ENCODE measurements at regions not wholly inside any gene's neighbourhood (a gene's known extent, or its start where the extent isn't known, plus 50 kb on each side); places are given as distances from the start of the nearest gene placed in this dataset.
"Not testable (repeated sequence)": the region's sequence is repeated elsewhere in the genome, so short reads cannot be mapped to it uniquely, and the experiment has no call there.

DNA sequence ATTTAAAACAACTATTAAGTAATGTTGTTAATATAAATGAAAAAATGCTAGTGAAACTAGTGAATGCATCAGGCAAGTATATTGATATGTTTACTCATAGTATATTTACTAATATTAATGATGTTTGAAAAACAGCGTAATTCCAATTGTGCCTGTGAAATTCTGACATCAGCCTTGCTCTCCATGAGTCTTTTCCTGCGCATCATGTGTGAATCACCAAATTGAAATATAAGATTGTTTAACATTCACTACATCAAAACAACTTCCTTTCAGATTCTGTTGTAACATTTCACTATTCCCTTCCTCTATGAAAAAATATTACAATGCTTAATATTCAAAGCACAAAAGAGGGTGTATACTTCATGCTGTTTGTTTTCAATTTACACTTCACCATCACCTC is 1995.9 kb upstream of the SEL1L start:
- DNase-seq = no peak

DNA sequence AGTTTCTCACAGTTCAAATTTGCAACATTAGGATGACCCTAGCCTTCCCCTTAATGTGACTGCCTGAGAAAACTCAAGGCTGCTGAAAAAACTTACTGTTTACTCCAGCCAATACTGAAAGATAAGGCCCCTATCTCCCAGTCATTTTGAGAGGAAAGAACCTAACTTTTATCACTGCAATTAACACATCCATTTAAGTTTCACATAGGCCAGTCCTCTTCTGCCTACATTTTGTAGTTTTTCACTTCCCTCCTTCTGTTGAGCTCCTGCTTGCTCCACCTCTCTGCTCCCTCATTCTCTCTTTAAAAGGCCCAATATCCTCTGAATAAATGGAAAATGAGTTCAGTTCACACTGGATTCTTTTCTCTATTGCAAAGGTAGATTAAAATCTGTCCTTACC is 1996.2 kb upstream of the FLRT2 start:
- no peak for DNase-seq

DNA sequence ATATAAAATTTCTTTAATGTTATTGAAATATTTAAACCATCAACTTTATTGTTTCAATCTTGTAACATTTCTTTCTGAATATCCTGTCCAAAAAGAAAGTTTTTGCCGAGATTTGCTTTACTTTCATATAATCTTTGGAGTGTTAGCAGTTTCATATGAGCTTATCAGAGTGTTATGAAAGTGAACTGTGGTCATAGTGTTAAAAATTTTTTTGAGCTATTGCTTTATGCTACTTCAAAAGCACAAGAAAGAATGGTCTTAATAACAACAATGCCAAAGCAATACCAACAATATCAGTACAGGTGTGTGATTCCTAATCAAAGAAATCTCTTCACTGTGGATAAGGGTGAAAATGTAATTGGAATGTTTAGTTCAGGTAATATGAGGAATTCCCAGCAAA is 1994.9 kb upstream of the FLRT2 start:
- no peak for DNase-seq

DNA sequence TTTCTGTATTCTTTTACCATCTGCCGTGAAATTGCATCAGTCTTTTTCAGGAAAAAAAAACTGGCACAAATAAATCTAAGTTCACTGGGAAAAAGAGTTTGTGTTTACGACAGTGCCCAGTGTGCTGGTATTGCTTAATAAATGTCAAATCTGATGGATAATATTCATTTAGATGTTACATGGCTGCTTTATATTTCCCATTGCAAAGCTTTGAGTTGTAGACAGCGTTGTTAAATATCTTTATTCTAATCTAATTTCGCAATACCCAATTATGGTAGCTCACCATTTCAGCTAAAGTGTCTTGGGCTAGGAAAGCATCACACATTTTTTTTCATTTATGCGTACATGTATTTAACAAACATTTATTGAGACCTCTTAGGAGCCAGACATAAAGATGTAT is 1994.5 kb upstream of the FLRT2 start:
- no peak for DNase-seq

DNA sequence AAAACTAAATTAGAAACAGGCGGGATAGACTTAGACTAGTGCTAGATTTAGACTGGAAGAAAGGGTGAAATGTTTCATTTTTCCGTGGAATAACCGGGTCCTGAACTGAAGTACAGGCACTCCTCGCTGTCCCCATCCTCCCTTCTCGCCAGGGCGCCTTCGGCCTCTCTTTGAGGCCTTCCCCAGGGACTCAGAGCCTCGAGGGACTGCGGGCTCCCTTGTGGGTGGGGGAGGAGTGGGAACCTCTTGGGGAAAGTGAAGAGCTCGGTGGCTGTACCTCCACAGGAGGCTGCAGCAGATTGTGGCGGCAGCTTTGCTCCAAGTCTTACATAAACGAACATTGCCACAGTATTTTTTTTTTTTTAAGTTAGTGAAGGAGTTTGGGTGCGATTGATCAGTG is 1988.8 kb upstream of the FLRT2 start:
- no peak for DNase-seq

DNA sequence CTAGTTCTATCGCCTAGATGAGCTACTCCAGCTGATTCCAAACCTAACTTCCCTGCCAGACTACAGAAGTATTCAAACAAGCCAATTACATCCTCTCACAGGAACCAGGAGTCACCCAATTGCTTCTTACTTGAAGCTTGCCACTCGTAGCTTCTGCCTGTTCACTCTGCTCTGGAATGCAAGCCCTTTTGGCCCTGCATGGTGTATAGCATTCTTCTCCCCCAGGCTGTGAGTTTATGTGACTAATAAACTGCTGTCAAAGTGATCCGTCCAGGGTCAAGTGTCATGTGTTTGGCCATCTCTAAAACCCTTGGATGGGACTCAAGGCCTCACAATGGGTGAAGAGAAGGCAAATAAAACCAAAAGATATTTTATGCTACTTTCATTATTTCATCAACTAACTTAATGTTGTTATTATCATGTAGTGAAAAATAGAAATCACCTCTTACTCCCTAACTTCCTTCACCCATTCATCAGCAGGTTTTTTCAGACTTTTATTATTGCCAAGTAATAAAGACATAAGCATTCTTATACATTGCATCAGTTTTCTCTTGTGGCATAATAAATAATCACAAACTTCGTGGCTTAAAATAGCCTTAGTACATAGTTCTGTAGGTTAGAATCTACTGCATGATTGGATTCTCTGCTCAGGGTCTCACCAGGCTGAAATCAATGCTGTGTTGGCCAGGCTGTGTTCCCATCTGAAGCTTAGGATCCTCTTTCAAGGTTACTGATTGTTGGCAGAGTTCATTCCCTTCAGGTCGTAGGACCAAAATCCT is 1981.7 kb upstream of the FLRT2 start:
- DNase-seq = no peak

DNA sequence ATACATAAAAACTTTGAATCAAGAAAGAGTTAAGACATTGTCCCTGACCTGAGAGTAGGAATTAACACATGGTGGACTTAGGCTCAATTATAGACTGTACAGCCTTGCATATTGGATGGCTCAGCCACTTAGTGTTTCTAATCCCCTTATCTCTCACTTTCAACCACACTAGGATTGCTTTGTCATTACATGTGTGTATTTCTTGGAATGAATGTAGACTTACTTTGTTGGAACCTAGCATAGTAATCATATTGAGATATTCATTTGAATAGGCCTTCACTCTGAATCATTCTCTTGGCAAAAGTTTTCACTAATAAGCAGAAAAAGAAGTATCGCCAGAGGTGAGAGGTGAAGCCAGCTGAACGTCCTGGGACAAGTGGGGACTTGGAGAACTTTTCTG is 1973.9 kb upstream of the FLRT2 start:
- no peak for DNase-seq

DNA sequence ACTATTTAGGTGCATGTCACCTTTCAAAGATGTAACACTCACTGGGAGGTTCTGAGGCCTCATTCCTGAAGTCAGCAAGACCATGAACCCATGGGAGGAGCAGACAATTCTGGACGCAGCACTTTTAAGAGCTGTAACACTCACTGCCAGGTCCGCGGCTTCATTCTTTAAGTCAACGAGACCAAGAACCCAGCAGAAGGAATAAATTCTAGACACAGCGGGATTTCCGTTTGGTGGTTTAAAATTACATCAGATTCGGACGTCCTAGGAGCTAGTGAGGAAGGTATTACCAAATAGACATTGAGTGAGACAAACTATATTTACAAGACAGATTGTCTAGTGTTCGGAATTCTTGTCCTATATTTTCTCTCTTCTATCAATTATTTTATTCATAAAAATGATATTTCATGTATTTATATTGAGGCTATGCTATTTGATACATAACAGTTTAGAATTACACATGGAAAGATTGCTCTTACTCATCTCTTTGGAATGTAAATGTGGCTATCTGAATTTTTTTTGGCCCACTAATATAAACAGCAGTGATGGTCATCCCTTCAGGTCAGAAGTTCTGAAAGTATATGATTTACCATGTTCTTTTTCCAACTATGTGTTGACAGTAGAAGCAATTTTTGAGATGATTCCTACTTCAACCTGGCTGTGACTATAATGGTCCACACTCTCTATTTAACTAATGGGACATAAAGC is 1973.0 kb upstream of the FLRT2 start:
- no peak for DNase-seq

DNA sequence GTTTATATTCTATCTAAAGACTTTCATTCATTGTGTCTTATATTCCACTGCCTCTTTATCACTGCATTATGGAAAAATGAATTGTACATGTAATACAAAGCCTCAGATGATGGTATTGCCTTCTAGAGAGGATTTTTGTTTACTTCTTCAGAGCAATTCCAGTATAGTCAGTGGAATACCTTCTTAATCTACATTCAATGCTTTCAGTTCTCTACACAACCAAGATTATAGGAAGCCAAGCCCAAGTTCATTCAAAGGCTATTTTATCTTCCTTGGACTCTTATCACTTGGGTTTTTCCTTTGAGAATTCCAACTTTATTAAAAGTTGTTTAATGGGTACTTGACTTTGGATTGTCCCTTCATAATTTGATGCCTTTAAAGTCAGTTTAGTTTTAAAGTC is 1971.0 kb upstream of the FLRT2 start:
- no peak for DNase-seq

DNA sequence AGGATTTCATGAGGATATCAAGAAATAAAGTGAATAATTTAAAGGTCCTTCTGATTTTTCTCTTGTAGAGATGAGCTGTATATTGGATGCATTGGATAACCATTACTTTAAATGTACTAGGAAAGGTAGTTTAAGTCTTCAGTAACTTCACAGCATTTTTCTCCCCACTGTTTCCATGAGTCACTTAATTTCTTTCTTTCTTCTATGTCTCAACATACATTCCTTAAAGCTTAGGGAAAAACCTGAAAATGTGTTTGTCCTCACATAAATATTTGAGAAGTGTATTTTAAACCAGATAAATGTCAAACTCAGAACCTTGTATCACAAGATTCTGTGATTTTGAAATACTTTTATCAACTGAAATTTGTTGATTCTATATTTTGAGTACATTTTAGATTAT is 1970.2 kb upstream of the FLRT2 start:
- no peak for DNase-seq

DNA sequence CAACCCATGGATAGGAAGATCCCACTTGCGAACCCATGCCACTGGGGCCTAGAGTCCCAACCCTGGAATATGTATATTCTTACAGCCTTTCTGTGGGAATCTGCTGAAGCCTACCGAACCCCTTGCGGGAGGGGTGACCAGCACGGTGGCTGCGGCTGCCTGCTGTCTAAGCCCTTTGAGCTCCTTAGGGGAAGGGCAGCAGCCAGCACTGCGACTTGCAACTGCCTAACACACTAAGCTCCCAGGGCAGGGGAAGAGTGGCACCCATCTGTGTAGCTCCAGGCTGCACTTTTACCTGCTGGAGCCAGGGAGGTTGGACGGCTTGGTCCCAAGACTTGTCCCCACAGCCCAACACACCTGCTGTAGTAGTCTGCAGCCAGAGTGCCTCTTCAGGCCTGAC is 1968.7 kb upstream of the FLRT2 start:
- DNase-seq = no peak

DNA sequence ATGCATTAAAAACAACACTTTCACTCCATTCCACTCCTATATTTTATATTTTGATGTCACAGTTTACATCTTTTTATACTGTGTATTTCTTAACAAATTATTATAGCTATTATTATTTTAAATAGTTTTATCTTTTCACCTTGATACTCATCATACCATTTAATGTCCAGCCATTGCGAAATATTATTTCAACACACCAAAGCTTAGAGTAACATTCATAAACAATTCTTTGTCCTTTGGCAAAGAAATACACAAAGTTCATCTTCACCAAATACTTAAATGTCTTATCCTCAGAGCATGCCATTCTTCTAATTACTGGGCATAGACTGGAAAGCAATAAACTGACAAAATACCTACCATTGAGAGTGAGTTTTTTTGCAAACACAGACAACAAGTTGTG is 1963.4 kb upstream of the FLRT2 start:
- DNase-seq = no peak

DNA sequence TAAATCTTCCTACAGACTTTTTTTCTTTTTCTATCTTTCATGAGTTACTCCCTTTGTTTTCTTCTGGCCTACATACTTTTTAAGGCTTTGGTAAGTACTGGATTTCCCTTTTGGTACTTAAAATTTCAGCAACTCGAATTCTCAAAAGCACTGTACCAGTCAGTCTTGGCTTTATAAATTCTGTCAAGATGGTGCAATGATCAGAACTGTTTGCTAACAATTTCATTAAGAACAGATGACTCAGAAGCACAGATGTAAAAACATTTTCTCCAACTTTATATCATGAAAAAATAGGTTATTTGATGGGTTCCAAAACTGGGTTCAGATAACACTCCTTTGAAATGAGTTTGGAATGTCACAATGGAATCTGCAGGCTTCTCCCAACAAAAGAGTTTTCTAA is 1961.8 kb upstream of the FLRT2 start:
- no peak for DNase-seq

DNA sequence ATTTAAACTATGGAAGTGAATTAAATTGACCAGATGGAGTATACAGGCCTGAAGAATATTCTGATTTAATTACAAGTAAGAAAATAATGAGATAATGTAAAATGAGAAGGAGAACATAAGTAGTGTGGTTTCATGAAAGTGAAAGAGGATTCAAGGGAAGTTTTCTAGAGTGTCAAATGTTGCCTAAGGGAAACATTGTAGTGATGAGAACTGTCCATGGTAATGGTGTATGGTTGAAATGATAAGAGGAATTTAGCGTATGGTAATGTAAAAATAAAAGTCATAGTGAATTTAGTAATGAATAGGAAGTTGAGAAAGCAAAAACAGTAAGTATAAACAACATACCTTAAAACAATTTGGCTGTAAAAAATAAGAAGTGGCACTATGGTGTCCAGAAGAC is 1954.6 kb upstream of the FLRT2 start:
- DNase-seq = no peak

DNA sequence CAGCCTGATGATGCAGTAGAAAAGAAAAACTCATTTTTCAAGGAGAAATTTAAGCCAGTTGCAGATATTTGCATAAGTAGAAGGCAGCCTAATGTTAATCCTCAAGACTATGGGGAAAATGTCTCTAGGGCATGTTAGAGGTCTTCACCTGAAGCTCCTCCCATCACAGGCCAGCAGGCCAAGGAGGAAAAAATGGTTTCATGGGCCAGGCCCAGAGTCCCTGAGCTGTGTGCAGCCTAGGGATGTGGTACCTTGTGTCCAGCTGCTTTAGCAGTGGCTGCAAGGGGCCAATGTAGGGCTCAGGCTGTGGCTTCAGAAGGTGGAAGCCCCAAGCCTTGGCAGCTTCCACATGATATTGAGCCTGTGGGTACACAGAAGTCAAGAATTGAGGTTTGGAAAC is 1946.7 kb upstream of the FLRT2 start:
- no peak for DNase-seq

DNA sequence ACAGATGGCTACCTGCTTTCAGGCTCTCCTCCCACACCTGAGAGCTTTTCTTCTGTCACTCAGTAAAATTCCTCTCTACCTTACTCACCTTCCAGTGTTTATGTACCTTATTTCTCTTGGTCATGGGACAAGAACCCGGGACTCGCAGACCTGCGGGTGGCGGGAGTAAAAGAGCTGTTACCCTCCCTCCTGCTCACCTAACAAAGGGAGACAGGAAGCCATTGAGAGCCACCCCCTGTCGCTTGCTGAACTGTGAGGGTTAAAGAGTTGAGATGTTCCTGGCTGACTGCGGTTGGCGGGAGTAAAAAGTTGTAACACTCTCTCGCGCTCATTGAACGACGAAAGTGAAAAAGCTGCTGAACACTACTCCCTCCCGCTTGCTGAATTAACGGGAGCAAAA is 1935.1 kb upstream of the FLRT2 start:
- DNase-seq = no peak

DNA sequence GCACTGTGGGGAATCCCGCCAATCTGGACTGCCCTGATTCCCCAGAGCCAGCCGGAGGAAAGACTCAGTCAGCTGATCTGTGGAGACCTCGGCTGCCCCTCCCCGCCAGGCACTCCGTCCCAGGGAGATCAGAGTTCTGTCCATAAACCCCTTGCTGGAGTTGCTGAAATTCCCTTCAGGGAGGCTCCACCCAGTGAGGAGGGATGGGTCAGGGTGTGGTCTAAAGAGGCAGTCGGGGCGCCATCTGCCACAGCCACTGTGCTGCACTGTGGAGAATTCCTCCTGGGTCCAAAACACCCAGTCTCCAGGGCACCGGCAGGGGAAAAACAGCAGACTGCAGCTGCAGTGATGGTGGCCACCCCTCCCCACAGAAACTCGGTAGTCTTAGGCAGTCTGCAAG is 1922.3 kb upstream of the FLRT2 start:
- DNase-seq = no peak

DNA sequence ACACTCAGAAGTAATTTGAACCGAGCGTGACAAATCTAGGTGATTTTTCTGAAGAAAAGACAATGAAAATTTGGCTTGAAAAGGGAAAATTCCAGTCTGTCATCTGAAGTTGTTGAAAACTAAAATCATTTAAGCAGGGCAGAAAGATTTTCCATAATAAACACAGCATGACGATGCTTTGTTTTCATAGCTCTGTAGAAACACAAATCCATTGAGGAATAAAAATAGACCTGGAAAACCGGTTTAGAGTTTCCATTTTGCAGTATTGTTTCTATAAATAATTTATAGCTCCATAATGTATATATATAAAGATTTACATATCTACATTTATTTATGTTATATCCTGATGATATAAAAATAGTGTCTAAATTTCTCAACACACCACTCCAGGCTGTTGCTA is 1918.5 kb upstream of the FLRT2 start:
- no peak for DNase-seq

DNA sequence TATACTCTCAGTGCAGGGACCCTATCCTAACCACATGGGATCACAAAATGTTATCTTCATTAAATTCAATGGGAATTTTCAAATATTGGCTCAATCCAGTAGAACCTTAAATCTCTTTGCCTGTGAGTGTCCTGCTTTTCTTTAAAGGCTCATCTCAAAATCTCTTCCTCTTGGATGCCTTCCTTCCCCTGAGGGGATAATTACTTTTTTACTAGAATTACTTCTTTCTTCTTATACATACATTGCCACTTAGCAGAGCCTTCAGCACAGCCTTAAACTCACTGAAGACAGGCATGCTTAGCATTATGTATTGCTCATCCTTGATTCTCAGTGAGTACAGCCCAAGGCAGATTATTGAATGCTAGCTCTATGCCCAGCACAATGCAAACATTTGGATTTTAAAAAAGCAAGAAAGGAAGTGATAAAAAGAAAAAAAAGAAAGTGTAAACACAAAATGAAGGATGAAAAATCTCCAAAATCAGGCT is 1918.0 kb upstream of the FLRT2 start:
- no peak for DNase-seq

DNA sequence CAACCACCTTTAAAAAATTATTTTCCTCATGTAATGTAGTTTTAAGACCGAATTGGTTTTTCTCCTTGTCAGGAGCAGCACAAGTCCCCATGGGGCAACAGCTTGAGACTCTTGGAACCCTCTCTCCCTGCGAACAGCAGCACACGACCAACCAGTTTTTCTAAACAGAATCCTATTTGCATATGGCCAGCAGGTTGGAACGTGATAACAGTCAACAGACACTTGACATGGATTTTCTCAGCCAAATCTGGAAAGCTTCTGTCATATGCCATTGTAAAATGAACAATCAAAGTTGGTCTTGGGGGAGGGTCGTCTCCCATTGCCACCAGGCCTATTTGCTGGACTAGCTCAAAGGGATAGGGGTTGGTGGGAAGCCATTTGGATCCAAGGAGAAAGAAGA is 1915.0 kb upstream of the FLRT2 start:
- DNase-seq = no peak

DNA sequence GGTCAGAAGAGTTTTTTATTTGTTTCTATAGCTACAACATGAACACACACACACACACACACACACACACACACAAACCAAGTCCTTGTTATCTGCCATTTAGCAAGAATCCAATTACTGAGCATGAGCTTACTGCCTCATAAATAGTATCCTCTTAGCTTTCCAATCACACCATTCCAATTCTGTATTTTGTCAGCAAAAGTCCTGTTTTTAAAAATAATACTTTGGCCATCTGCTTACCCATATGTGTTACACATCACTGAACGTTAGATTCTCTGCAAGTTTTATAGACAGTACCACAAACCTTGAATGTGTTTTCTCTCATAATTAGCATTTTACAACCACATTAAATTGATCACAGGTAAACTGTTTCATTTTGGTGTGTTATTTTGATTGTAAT is 1905.4 kb upstream of the FLRT2 start:
- DNase-seq = no peak

DNA sequence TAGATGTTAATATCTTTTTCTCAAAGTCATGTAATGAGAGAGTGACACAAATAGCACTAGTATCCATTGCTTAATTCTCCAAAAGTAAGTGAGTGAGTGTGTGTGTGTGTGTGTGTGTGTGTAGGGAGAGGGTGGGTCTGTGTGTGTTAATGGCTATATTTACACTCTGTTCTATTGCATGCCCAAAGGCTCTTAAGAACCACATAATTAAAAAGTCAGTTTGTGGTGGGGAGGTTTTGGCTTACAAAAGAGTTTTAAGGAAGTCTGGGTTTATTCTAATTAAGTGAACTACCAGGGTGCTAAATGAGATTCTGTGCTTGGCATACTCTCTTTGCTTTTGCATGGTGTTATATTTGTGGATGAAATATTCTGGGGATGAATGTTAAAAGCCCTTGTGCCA is 1897.6 kb upstream of the FLRT2 start:
- no peak for DNase-seq

DNA sequence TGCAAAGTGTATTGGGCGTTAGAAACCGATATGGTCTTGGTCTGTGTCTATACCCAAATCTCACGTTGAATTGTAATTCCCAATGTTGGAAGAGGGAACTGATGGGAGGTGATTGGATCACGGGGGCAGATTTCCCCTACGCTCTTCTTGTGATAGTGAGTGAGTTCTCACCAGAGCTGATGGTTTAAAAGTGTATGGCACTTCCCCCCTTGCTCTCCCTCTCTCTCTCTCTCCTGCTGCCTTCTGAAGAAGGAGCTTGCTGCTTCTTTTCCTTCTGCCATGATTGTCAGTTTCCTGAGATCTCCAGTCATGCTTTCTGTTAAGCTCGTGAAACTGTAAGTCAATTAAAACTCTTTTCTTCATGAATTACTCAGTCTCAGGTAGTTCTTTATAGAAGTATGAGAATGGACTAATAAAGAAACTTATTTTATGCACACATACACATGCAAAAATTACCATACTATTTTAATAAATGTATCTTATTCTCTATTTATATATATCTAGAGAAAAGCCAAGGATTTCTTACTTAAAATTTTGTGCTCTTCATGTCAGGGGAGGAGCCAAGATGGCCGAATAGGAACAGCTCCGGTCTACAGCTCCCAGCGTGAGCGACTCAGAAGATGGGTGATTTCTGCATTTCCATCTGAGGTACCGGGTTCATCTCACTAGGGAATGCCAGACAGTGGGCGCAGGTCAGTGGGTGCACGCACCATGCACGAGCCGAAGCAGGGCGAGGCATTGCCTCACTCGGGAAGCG is 1891.0 kb upstream of the FLRT2 start:
- DNase-seq = no peak

DNA sequence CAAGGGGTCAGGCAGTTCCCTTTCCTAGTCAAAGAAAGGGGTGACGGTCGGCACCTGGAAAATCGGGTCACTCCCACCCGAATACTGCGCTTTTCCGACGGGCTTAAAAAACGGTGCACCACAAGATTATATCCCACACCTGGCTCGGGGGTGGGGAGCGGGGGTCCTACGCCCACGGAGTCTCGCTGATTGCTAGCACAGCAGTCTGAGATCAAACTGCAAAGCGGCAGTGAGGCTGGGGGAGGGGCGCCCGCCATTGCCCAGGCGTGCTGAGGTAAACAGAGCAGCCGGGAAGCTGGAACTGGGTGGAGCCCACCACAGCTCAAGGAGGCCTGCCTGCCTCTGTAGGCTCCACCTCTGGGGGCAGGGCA is 1890.5 kb upstream of the FLRT2 start:
- not testable (repeated sequence) for DNase-seq

All from SHP77 (cell line).